Uterus (tissue), 3 donors: ENCODE measurements at regions not wholly inside any gene's neighbourhood (a gene's known extent, or its start where the extent isn't known, plus 50 kb on each side); places are given as distances from the start of the nearest gene placed in this dataset.

Source experiments
- DNase-seq, 2 donors: peaks; one replicate each; pipeline ENCODE4 v3.0.0-alpha.2; 2019 to 2020
- H3K27ac ChIP-seq, 2 donors: fragments of 200-600 bp; sonication (generic); 1 replicate in 1 of 2; 2 replicates in 1 of 2; pipeline ENCODE4 v1.5.1; 2016 to 2018
- H3K27me3 ChIP-seq, 2 donors: fragments of 200-600 bp; sonication (generic); one replicate each; pipeline ENCODE4 v1.5.1; 2018 to 2019; ENCODE audit warnings: control low read depth in 1 of 2
- H3K36me3 ChIP-seq, 2 donors: fragments of 200-600 bp; sonication (generic); one replicate each; pipeline ENCODE4 v1.5.1; 2019; ENCODE audit warnings: control low read depth in 1 of 2
- H3K4me1 ChIP-seq, 2 donors: fragments of 200-600 bp; sonication (generic); one replicate each; pipeline ENCODE4 v1.5.1; 2018 to 2019; ENCODE audit warnings: control low read depth in 1 of 2
- H3K4me3 ChIP-seq, 2 donors: fragments of 200-600 bp; sonication (generic); 1 replicate in 1 of 2; 2 replicates in 1 of 2; pipeline ENCODE4 v1.5.1; 2018 to 2019; ENCODE audit warnings: mild to moderate bottlenecking in 1 of 2
- H3K9me3 ChIP-seq, 2 donors: fragments of 200-600 bp; sonication (generic); one replicate each; pipeline ENCODE4 v1.5.1; 2019; ENCODE audit warnings: control low read depth in 1 of 2
- CTCF ChIP-seq, 4 experiments: fragments of 200-600 bp in 2 of 4; fragments of 450-650 bp in 2 of 4; sonication (generic) in 2 of 4; IDR thresholded peaks; one replicate each; pipeline ENCODE4 v1.5.1; 2016 to 2019; ENCODE audit warnings: antibody characterized with exemption in 4 of 4, mild to moderate bottlenecking in 2 of 4, moderate library complexity in 1 of 4
- POLR2A ChIP-seq, 2 donors: fragments of 450-650 bp; IDR thresholded peaks; one replicate each; pipeline ENCODE4 v1.6.1; 2016; ENCODE audit warnings: antibody characterized with exemption in 2 of 2, mild to moderate bottlenecking in 1 of 2, moderate library complexity in 1 of 2
- intact Hi-C: fragments of 100-400 bp; cut with DNase I; formaldehyde crosslinking; loops from one replicate; pipeline ENCODE4 v1.15.1; 2023; ENCODE audit warnings: low total_unique reads
- donor health status: DM: yes; HTN: yes; CAD: no.

DNA sequence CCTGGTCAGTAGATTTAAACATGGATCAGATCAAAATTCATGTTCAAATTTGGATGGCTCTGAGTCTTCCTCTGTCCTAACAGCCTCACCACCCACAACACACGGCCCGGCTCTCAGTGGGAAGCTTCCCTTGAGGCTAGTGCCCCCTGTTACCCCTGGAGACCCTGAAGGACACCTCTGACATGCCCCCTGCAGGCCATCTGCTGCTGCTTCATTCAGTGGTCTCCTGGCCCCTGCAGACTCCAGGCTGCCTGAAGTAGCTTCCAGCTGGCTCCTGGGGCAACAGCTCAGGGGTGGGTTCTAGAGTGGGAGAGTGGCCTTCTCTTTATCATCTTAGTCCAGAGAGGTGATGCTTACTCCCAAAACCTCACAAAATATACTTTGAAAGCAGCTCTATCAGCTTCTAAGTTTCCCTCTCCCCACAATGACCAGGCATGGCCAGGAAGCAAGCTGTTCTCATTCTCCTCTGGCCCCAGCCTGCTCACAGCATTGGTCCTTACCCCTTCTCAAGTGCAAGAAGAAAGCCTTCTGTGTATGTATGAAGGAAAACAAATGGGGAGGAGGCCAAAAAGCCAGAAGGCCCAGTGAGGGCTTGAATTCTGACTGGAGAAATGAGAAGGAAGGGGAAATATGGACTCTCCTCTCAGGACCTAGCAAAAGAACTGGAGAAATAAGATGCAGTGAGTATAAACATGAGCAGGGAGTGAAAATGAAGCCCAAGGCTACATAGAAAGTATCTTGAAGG is 189.6 kb upstream of the INHBA start:
- DNase-seq = no peak
- Histone ChIP-seq H3K27ac (no peak overlapping the region), H3K9me3 (no peaks in the 10 kb centered on the region), H3K4me3 (no peak overlapping the region), H3K4me1 (no peaks in the 10 kb centered on the region), H3K27me3 (no peaks in the 10 kb centered on the region), H3K36me3 (no peaks in the 10 kb centered on the region)
- TF ChIP-seq CTCF (IDR thresholded peaks at IDR 0.05) (no peak), POLR2A (IDR thresholded peaks at IDR 0.05) (no peak)
- intact Hi-C loops = no loop called here

GRCh38 chr7:41891950-41892349 is 189.1 kb upstream of the INHBA start:
- Histone ChIP-seq H3K4me1 (no peaks in the 10 kb centered on the region), H3K9me3 (no peaks in the 10 kb centered on the region), H3K27me3 (no peaks in the 10 kb centered on the region), H3K36me3 (no peaks in the 10 kb centered on the region), H3K4me3 (no peak overlapping the region), H3K27ac (no peak overlapping the region)
- no peak for DNase-seq
- intact Hi-C loops = no loop called here
- TF ChIP-seq CTCF (IDR thresholded peaks at IDR 0.05) (no peak), POLR2A (IDR thresholded peaks at IDR 0.05) (no peak)

DNA sequence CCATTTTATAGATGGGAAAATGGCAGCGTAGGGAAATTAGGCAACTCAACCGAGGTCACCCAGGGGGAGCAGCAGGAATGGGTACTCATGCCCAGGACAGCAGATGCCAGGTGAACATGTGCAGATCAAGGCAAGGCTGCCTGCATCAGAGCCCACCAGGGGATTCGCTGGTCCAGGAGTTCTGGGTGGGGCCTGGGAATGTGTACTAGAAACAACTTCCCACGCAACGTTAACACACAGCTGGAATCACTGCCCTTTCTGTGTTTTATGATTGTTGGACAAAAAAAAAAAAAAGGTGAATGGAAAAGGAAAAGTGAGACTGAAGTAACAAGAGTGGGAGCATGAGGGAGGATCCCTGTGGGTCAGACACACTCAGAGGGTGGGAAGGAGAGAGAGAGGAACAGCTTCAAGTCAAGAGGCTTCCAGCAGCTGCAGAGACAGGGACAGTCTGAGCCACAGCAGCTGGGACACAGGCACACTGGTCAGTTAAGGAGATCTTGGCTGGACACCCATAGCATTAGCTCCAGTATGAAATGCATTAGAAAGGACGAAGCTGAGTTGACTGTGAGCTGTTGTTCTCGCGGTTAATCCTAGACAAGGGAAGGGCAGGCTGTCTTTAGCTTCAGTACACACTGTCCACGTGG is 187.9 kb upstream of the INHBA start:
- Histone ChIP-seq H3K4me1 (peaks cover 0 to 8% of the 10 kb centered on the region in 2 donors), H3K27me3 (no peaks in the 10 kb centered on the region), H3K4me3 (no peak overlapping the region), H3K36me3 (no peaks in the 10 kb centered on the region), H3K9me3 (no peaks in the 10 kb centered on the region), H3K27ac (no peak overlapping the region)
- DNase-seq = no peak
- intact Hi-C loops = no loop called here
- TF ChIP-seq POLR2A (IDR thresholded peaks at IDR 0.05) = no peak
- TF ChIP-seq CTCF (IDR thresholded peaks at IDR 0.05) = no peak

DNA sequence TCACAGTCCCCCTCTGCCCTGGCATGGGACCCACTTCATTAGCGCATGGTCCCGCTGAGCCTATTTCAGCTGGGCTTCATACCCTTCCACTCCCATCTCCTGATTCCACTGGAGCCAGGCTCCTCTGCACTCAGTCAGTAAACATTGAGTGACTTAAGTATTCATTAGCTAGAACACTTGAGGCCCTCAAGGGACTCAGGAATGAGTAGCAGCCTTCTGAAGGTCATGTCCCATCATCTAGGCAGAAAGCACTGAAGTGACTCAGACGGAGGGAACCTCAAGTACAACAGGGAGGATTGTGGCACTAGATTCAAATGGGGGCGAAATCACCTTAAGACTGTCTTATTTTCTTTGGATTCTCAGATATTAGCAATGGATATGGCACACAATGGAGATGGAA is 186.6 kb upstream of the INHBA start:
- Histone ChIP-seq H3K4me1 (peaks cover 0 to 10% of the 10 kb centered on the region in 2 donors), H3K9me3 (no peaks in the 10 kb centered on the region), H3K36me3 (no peaks in the 10 kb centered on the region), H3K27ac (no peak overlapping the region), H3K4me3 (no peak overlapping the region), H3K27me3 (no peaks in the 10 kb centered on the region)
- TF ChIP-seq POLR2A (IDR thresholded peaks at IDR 0.05) (no peak), CTCF (IDR thresholded peaks at IDR 0.05) (no peak)
- intact Hi-C loops = no loop called here
- DNase-seq = no peak

- Histone ChIP-seq H3K4me3 (no peak overlapping the region), H3K4me1 (peaks cover 0 to 10% of the 10 kb centered on the region in 2 donors), H3K27me3 (no peaks in the 10 kb centered on the region), H3K36me3 (no peaks in the 10 kb centered on the region), H3K9me3 (no peaks in the 10 kb centered on the region), H3K27ac (no peak overlapping the region)
- no peak for TF ChIP-seq CTCF (IDR thresholded peaks at IDR 0.05)
- no peak for TF ChIP-seq POLR2A (IDR thresholded peaks at IDR 0.05)
- intact Hi-C loops = no loop called here
- no peak for DNase-seq
These were observed 186.2 kb upstream of the INHBA start for GRCh38 chr7:41889040-41889439.
